CD4-positive, alpha-beta memory T cell (primary cell): ENCODE measurements at regions not wholly inside any gene's neighbourhood (a gene's known extent, or its start where the extent isn't known, plus 50 kb on each side); places are given as distances from the start of the nearest gene placed in this dataset.
A peak's percentile ranks its signal among the peaks of the same experiment; 100 is the strongest.

Source experiments
- CTCF ChIA-PET: fragments of 350-600 bp; sonication (Branson Sonifier 250); formaldehyde crosslinking; loops from one replicate; lab custom pipeline; 2021; ENCODE audit warnings: inconsistent platforms; ENCODE audit not compliant: partially characterized antibody; lab: Charles Lee
- POLR2A ChIA-PET: fragments of 350-600 bp; sonication (Branson Sonifier 250); formaldehyde crosslinking; loops from one replicate; lab custom pipeline; 2021; ENCODE audit not compliant: partially characterized antibody; lab: Charles Lee
- DNase-seq, 5 donors: peaks; one replicate each; pipeline versions ENCODE4 v3.0.0 to v3.0.0-alpha.2; 2020 to 2022; ENCODE audit warnings: mixed read lengths in 1 of 5
- H3K27ac ChIP-seq: one replicate; pipeline ENCODE4 v1.7.0; 2013; ENCODE audit warnings: low read depth, low read length
- H3K27me3 ChIP-seq: 2 replicates; pipeline ENCODE4 v1.7.0; 2013; ENCODE audit warnings: mild to moderate bottlenecking, low read length, moderate library complexity; ENCODE audit not compliant: insufficient read depth
- H3K36me3 ChIP-seq: 2 replicates; pipeline ENCODE4 v1.7.0; 2013; ENCODE audit warnings: mild to moderate bottlenecking, low read length, moderate library complexity; ENCODE audit not compliant: insufficient read depth
- H3K4me1 ChIP-seq: 2 replicates; pipeline ENCODE4 v1.7.0; 2013; ENCODE audit warnings: mild to moderate bottlenecking, low read length, moderate library complexity; ENCODE audit not compliant: insufficient read depth
- H3K4me3 ChIP-seq, 2 donors: one replicate each; pipeline ENCODE4 v1.7.0; 2013; ENCODE audit warnings: low read length in 2 of 2, mild to moderate bottlenecking in 1 of 2
- H3K9me3 ChIP-seq, 2 donors: one replicate each; pipeline ENCODE4 v1.7.0; 2013; ENCODE audit warnings: low read length in 2 of 2, control low read depth in 1 of 2; ENCODE audit not compliant: control insufficient read depth in 1 of 2
- H3K27ac Mint-ChIP-seq, 7 donors: one replicate each; pipeline ENCODE4 v1.8.0; 2020 to 2021; ENCODE audit warnings: mixed read lengths in 7 of 7, mild to moderate bottlenecking in 6 of 7, inconsistent platforms in 3 of 7, moderate library complexity in 3 of 7
- H3K27me3 Mint-ChIP-seq, 2 donors: one replicate each; pipeline ENCODE4 v1.8.0; 2020 to 2021; ENCODE audit warnings: mixed read lengths in 2 of 2
- H3K36me3 Mint-ChIP-seq, 2 donors: one replicate each; pipeline ENCODE4 v1.8.0; 2020 to 2021; ENCODE audit warnings: mixed read lengths in 2 of 2, inconsistent platforms in 1 of 2, mild to moderate bottlenecking in 1 of 2
- H3K4me1 Mint-ChIP-seq, 4 donors: one replicate each; pipeline ENCODE4 v1.8.0; 2020 to 2021; ENCODE audit warnings: mixed read lengths in 4 of 4, mild to moderate bottlenecking in 1 of 4
- H3K4me3 Mint-ChIP-seq, 8 donors: one replicate each; pipeline ENCODE4 v1.8.0; 2020 to 2021; ENCODE audit warnings: mixed read lengths in 8 of 8, mild to moderate bottlenecking in 7 of 8, moderate library complexity in 6 of 8, inconsistent platforms in 3 of 8
- H3K9me3 Mint-ChIP-seq, 8 donors: one replicate each; pipeline ENCODE4 v1.8.0; 2020 to 2021; ENCODE audit warnings: mixed read lengths in 8 of 8, mild to moderate bottlenecking in 5 of 8, inconsistent platforms in 3 of 8, moderate library complexity in 1 of 8
- intact Hi-C: fragments of 100-400 bp; cut with micrococcal nuclease; formaldehyde crosslinking; loops from one replicate; pipeline ENCODE4 v1.15.1; 2023

- Mint-ChIP-seq H3K27ac (no peak overlapping the region), H3K27me3 (no peaks in the 10 kb centered on the region), H3K4me1 (no peaks in the 10 kb centered on the region), H3K9me3 (peaks cover 0 to 6% (median 2%) of the 10 kb centered on the region in 8 donors), H3K36me3 (no peaks in the 10 kb centered on the region), H3K4me3 (no peak overlapping the region)
- DNase-seq: no peak
- intact Hi-C loops: no loop called here
- ChIA-PET POLR2A (no interaction called here), CTCF (no interaction called here)
- Histone ChIP-seq H3K4me3 (no peak overlapping the region), H3K36me3 (no peaks in the 10 kb centered on the region), H3K27me3 (no peaks in the 10 kb centered on the region), H3K27ac (no peak overlapping the region), H3K9me3 (no peaks in the 10 kb centered on the region), H3K4me1 (no peaks in the 10 kb centered on the region)
Measured at GRCh38 chr9:107647611-107648010, 158.0 kb upstream of the KLF4 start.

GRCh38 chr9:107647141-107647540 lies 157.6 kb upstream of the KLF4 start:
- H3K27me3 ChIP-seq: no peaks in the 10 kb centered on the region
- H3K27ac ChIP-seq: no peak overlapping the region
- Mint-ChIP-seq H3K9me3 (peaks cover 0 to 8% (median 2%) of the 10 kb centered on the region in 8 donors), H3K27me3 (no peaks in the 10 kb centered on the region), H3K4me3 (no peak overlapping the region), H3K4me1 (no peaks in the 10 kb centered on the region), H3K36me3 (no peaks in the 10 kb centered on the region), H3K27ac (no peak overlapping the region)
- POLR2A ChIA-PET: no interaction called here
- intact Hi-C loops: no loop called here
- no peak overlapping the region for H3K4me3 ChIP-seq
- CTCF ChIA-PET: no interaction called here
- H3K4me1 ChIP-seq: no peaks in the 10 kb centered on the region
- no peaks in the 10 kb centered on the region for H3K36me3 ChIP-seq
- no peak for DNase-seq
- no peaks in the 10 kb centered on the region for H3K9me3 ChIP-seq

- Histone ChIP-seq H3K27ac (no peak overlapping the region), H3K4me3 (no peak overlapping the region), H3K9me3 (no peaks in the 10 kb centered on the region), H3K36me3 (no peaks in the 10 kb centered on the region), H3K4me1 (no peaks in the 10 kb centered on the region), H3K27me3 (no peaks in the 10 kb centered on the region)
- DNase-seq: no peak
- ChIA-PET CTCF (no interaction called here), POLR2A (no interaction called here)
- Mint-ChIP-seq H3K27me3 (peaks cover 2 to 5% of the 10 kb centered on the region in 2 donors), H3K9me3 (peaks cover 2 to 10% (median 3%) of the 10 kb centered on the region in 8 donors), H3K27ac (no peak overlapping the region), H3K4me1 (peaks cover 0 to 2% (median 0%) of the 10 kb centered on the region in 4 donors), H3K4me3 (no peak overlapping the region), H3K36me3 (peaks cover 0 to 3% of the 10 kb centered on the region in 2 donors)
- intact Hi-C loops: no loop called here
Measured at GRCh38 chr9:107645464-107645833, 155.9 kb upstream of the KLF4 start.

DNA sequence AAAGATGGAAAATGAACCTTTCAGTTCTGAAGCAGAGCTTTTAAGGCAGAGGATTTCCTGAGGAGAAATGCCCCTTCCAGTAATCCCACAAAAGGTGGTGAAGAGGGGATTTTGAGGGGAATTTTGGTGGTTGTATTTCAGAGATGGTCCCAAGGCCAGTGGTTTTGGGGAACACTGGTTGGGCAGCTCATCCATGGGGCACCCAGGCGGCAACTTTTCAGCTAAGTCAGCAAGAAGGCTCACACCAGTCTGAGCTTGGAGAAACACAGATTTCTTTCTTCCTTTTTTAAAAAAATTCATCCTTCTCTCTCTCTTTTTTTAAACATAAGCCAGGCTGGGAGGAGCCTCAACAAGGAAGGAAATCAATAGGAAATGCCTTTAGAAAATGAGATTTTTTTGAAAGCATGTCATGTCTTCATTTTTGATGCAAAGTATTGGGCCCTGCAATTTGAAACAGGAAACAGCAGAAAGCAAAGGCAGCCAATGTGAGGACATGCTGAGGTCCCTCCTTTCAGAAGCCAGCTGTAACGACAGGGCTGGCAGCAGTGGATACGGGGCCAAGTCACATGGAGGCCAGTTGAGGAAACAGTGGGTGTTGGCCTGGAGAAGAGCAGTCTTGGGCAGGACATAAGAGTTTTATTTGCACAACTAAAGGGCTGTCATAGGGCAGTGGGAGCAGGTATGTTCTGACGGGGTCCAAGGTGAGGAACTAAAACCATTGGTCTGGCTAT lies 155.3 kb upstream of the KLF4 start:
- no peaks in the 10 kb centered on the region for H3K9me3 ChIP-seq
- Mint-ChIP-seq H3K27me3 (peaks cover 6 to 9% of the 10 kb centered on the region in 2 donors), H3K36me3 (peaks cover 0 to 3% of the 10 kb centered on the region in 2 donors), H3K4me1 (peaks cover 0 to 4% (median 0%) of the 10 kb centered on the region in 4 donors), H3K4me3 (peak overlapping the region in 1 of 8 donors; percentile 2), H3K27ac (no peak overlapping the region), H3K9me3 (peaks cover 2 to 12% (median 4%) of the 10 kb centered on the region in 8 donors)
- H3K4me3 ChIP-seq: no peak overlapping the region
- H3K4me1 ChIP-seq: no peaks in the 10 kb centered on the region
- H3K27ac ChIP-seq: no peak overlapping the region
- ChIA-PET CTCF (no interaction called here), POLR2A (no interaction called here)
- intact Hi-C loops: no loop called here
- no peaks in the 10 kb centered on the region for H3K36me3 ChIP-seq
- no peaks in the 10 kb centered on the region for H3K27me3 ChIP-seq
- no peak for DNase-seq

- Histone ChIP-seq H3K9me3 (no peaks in the 10 kb centered on the region), H3K36me3 (no peaks in the 10 kb centered on the region), H3K27me3 (peaks cover 5% of the 10 kb centered on the region), H3K4me1 (no peaks in the 10 kb centered on the region), H3K27ac (no peak overlapping the region), H3K4me3 (no peak overlapping the region)
- peaks cover 0 to 11% (median 8%) of the 10 kb centered on the region in 4 donors for H3K4me1 Mint-ChIP-seq
- intact Hi-C loops: no loop called here
- peaks cover 24 to 41% of the 10 kb centered on the region in 2 donors for H3K27me3 Mint-ChIP-seq
- H3K36me3 Mint-ChIP-seq: peaks cover 0 to 3% of the 10 kb centered on the region in 2 donors
- DNase-seq: no peak
- POLR2A ChIA-PET: no interaction called here
- H3K27ac Mint-ChIP-seq: no peak overlapping the region
- CTCF ChIA-PET: no interaction called here
- H3K4me3 Mint-ChIP-seq: peak overlapping the region in 1 of 8 donors; percentile 1
- peaks cover 0 to 20% (median 5%) of the 10 kb centered on the region in 8 donors for H3K9me3 Mint-ChIP-seq
Measured at GRCh38 chr9:107639426-107639825, 149.9 kb upstream of the KLF4 start.

DNA sequence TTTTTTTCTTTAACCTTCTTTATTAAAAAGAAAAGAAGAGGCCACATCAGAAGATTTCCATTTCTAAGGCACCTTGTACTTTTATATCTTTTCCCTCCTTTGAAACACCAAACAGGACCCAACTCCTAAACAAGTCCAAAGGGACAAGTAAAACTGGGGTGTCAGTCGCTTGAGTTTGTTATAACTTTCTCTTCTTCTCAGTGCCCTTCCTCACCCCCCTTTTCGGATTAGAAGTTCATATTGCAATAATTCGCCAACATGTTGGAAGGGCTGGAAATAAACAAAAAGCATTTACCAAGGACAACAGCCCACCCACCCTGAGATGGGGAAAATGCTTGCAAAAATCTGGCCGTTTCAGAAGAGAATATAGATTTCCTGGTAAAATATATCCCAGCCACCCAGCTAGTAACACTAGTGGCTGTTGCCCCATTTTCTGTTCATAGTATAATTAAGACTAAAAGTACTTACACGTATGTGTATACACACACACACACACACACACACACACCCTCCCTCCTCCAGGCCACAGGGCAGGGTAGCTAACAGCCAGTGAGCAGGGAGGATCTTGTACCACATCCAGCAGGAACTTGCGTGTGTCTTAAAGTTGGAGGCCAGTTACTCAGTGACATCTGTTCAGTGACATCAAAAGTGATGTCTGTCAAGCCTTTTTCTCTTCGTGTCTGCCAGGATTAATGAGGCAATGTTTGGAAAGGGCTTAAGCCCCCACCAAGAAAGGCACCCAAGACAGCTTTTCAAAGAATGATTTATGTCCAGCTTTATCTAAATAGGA lies 149.1 kb upstream of the KLF4 start:
- Mint-ChIP-seq H3K4me1 (peaks cover 0 to 11% (median 8%) of the 10 kb centered on the region in 4 donors), H3K27ac (no peak overlapping the region), H3K4me3 (peak overlapping the region in 2 of 8 donors; percentile 38), H3K9me3 (peaks cover 0 to 20% (median 5%) of the 10 kb centered on the region in 8 donors), H3K27me3 (peaks cover 24 to 41% of the 10 kb centered on the region in 2 donors), H3K36me3 (peaks cover 0 to 3% of the 10 kb centered on the region in 2 donors)
- no peaks in the 10 kb centered on the region for H3K36me3 ChIP-seq
- H3K27ac ChIP-seq: no peak overlapping the region
- DNase-seq: no peak
- H3K4me3 ChIP-seq: no peak overlapping the region
- no peaks in the 10 kb centered on the region for H3K4me1 ChIP-seq
- H3K9me3 ChIP-seq: no peaks in the 10 kb centered on the region
- ChIA-PET CTCF (no interaction called here), POLR2A (no interaction called here)
- H3K27me3 ChIP-seq: peaks cover 5% of the 10 kb centered on the region
- intact Hi-C loops: no loop called here
